GM19397 (cell line): ENCODE measurements at regions not wholly inside any gene's neighbourhood (a gene's known extent, or its start where the extent isn't known, plus 50 kb on each side); places are given as distances from the start of the nearest gene placed in this dataset.

Experiments used
- ATAC-seq: cut with Tn5 transposase; IDR thresholded peaks from one replicate; pipeline ENCODE4 v1.9.1; 2021; ENCODE audit warnings: mild to moderate bottlenecking, moderate library complexity; ENCODE audit not compliant: unreplicated experiment

DNA sequence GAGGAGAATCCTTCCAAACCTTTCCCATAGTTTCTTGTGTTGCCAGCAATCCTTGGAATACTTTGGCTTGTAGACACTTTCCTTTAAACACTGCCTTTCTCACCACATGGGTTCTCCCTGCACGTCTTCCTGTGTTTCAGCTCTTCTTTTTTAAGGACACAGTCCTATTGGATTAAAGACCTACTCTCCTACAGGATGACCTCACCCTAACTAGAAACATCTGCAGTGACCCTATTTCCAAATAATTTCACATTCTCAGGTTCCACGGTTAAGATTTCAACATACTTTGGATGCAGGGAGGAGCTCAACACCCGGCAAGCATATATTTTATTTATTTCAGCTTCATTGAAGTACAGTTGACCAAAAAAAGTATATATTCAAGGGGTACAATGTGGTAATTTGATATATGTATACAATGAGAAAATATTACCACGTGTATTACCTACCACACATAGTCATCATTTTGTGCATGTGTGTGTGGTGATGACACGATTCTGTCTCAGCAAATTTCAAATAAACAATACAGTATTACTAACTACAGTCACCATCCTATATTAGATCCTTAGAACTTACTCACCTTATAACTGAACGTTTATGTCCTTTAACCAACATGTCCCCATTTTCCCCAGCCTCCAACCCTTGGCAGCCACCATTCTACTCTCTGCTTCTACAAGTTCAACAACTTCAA is 745.0 kb downstream of the CBLN2 start:
- ATAC-seq, result no peak

DNA sequence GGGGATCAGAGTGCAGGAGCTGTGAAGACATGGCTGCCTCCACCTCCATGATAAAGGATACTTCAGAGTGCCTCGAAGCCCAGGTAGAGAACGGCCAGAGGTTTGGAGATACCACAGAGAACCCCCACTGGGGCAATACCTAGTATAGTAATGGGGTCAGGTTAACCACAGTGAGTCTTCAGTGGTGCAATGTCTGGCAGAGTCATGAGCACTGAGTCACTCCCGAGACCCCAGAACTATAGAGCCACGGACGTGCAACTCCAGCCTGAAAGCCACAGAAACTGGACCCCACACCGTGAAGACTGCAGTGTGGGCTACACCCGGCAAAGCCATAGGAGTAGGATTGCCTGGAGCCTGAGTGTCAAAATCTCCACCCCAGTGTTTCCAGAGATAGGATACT is 746.6 kb downstream of the CBLN2 start:
- no peak for ATAC-seq

DNA sequence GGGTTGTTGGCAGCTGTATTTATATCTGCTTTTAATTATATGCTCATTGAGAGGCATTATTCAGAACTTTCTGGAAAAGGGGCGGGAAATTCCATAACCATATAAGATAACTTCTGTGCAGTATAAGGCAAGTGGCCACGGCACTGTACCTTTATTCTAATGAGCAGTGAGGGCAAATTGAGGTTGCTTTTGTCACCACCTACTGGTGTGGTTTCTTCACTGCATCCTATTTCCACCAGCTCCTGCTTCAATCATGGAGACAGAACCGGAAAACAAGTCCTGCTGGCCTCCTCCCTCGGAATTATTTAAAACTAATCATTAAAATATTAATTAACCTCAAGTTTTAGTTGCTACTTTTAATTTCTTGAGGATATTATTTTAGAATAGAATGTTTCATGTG is 759.4 kb downstream of the CBLN2 start:
- no peak for ATAC-seq

DNA sequence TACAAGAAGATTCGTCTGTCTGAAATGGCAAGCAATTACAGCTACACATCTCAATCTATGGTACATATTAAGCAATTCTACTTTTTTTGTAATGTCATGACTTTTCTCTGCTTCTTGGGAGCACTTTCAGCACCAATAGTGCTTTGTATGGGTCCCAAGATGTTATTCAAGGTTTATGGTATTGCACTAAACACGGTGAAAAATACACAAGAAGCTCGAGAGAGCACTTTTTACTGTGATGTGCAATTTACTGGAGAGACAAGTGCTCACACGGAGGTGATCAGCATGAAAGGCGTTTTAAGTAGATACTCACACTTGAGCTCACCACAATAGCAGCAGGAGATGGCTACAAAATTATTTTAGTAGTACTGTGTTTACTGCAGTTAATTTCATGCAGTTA is 783.6 kb downstream of the CBLN2 start:
- no peak for ATAC-seq

DNA sequence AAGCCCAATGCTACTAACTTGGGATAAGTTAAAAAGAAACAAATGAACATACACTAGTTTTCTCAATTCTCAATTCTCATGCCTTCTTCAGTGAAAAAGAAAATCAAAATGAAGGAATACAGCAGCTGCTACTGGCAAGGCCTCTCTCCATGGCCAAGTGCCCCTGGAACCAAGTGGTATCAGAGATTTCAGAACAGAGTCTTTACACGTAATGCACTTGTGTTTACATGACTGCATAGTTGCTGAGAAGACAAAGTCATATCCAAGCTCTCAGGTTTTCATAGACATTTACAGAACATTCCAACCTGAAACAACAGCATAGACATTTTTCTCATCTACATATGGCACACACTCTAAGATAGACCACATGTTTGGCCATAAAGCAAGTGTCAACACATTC is 789.9 kb downstream of the CBLN2 start:
- no peak for ATAC-seq

DNA sequence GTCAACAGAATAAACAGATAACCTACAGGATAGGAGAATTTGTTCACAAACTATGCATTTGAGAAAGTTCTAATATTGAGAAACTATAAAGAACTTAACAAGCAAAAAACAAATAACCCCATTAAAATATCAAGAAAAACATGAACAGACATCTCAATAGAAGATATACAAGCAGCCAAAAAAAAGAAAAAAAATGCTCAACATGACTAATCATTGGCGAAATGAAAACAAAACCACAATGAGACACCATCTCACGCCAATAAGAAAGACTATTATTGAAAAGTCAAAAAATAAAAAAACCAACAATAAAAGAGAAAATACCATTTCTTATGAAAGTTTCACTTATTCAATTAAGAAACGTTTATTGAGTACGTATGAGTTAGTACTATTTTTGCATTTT is 800.5 kb downstream of the CBLN2 start:
- no peak for ATAC-seq

DNA sequence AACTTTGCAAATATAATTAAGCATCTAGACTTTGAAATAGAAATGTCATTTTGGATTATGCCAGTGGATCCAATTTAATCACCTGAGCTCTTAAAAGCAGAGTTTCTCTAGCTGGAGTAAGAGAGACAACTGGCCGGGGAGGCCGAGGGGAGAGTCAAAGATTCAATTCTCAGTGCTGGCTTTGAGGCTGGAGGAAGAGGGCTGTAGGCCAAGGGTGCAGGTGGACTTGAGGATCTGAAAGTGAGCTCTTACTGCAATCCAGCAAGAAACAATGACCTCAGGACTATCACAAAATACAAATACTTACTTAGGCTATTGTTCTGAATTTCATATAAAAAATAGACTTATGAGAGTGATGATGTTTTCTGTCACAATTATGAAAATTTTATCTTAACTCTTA is 814.5 kb downstream of the CBLN2 start:
- no peak for ATAC-seq

DNA sequence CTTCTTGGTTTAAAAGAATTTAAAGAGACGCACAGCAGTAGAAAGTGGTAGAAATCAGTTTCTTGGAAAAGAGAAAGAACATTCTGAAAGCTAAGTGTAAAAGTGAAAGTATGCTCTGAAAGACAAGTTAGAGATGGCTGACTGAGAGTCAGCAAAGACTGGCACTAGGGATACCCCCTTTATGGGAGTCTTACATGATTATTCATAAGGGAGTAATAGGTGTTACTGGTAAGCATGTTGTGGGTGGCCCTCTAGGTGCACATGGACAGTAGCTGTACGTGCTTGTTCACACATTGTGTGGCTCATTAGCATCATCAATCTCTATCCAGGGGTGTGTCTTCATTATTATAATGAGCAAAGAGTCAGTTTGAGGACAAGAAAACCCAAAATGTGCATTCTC is 816.2 kb downstream of the CBLN2 start:
- ATAC-seq, result no peak

DNA sequence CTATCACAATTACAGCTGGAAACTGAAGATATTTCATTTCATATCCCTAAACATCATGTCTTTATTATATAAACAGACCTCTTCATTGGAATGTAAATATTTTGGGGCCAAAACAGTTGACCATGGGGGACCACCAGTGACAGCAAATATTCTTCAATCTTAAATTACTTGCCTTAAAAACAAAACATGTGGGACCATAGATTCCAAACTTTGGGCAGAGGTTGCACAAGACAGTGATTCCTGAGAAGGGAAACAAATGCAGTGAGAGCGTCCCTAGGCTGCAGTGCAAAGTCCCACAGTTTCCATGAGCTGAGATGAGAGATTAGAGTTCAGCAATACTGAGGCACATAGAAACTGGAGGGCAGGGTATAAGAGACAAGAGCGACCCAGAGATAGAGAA is 818.9 kb downstream of the CBLN2 start:
- no peak for ATAC-seq

DNA sequence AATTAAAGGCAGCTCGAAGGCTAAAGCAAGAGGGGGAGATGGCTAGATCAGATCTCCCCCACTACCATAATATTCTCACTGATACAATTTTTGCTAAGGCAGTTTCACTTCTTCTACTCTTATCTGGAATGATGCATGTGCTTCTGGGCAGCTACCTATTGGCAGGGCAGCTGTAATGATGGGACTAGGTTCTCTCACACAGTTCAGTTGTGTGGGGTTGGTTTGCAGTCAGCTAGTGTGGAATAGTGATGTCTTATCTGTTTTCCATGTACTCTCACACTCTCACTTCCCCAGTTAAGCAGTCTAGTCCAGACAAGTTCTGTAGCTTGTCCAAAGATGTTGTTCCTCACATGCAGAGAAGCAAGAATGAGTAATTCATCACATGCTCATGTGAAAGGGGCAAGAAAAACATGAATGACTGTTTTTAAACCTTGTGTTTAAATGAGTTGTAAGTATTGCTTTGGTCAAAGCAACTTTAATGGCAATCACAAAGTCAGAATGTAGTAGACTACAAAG is 836.1 kb downstream of the CBLN2 start:
- ATAC-seq, result no peak

DNA sequence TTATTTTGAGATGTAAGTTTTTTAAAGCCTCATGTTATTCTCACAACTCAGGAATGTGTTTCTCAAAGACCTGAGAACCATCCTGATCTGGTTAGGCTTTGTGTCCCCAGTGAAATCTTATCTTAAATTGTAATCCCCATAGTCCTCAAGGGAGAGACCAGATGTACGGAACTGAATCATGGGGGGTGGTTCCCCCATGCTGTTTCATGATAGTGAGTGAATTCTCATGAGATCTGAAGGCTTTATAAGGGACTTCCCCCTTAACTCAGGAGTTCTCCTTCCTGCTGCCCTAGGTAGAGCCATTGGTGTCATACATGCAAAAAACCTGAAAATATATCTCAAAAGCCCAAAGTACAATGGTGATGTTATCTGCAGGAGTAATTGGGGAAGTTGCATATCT is 836.7 kb downstream of the CBLN2 start:
- ATAC-seq, result no peak

DNA sequence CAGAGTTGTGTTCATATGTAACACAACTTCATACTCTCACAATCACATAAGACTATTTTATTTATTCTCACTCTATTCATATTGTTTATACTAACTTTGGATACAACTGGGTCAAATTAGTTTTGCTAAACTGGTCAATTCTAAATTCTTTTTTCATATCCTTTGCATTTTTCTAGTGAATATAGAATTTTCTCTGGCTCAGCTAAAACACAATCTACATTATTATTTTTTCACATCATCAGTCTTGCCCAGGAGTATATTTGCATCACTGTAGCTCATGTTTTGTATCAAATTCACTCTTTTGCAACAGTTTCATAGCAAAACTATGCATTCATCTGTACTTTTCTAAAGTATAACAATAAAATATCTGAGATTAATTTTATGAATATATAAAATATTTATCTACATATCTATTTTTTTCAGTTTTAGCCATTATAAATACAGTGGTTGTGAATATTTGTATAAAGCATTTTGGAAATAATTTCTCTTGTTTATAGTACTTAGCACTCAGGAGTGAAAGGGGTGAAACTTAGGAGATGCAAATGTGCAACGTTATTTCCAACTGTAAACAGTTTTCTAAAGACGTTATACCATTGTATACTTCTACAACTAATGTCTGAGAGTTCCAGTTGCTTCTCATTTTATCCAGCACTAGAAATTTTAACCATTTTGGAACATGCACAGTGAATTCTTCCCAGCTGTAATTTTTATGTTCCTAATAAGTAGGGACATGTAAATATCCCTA is 854.6 kb downstream of the CBLN2 start:
- ATAC-seq, result no peak

DNA sequence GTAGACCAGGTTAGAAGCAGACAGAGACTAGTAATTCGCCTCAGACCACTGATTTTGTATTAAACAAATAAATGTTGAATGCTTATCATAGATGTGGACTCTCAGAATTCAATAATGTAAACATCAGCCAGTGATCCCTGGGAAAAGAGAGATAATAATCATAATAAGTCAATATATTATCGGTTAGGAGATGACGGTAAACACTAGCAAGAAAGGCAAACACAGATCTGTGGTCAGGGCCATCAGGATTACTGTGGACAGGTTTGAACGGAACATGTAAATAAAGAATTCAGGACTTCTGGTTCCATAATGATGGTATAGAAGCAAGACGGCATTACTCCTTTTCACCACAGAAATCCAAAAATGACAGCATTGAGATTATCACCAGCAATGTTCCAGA is 861.6 kb downstream of the CBLN2 start:
- no peak for ATAC-seq

DNA sequence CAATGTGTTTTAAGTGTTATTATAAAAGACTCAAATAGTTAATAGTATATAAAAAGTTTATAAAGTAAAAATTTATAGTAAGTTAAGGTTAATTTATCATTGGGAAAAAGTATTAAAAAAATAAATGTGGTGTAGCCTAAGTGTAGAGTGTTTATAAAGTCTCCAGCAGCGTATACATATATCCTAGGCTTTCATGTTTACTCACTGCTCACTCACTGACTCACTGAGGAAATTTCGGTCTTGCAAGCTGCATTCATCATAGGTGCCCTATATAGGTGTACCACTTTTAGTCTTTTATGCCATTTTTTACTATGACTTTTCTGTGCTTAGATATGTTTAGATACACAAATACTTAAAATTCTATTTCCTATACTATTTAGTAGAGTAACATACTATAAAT is 866.0 kb downstream of the CBLN2 start:
- no peak for ATAC-seq

DNA sequence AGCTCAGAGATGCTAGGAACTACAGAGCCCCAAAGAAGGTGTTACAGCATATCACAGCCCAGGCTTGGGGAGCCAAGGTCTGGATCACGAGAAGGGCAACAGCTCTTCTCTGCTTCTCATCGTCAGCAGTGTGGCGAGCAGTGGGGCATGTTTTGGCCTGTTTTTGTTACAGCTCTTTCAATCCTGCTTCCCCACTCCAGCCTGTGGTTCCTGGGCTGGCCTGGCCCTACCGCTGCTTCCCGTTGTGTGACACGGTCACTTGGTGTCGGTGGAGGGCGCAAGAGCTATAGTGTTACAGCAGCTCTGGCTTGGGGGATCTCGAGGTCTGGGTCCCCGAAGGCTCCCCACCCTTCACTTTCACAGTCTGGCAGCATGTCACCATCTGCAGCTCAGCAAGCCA is 870.2 kb downstream of the CBLN2 start:
- no peak for ATAC-seq

DNA sequence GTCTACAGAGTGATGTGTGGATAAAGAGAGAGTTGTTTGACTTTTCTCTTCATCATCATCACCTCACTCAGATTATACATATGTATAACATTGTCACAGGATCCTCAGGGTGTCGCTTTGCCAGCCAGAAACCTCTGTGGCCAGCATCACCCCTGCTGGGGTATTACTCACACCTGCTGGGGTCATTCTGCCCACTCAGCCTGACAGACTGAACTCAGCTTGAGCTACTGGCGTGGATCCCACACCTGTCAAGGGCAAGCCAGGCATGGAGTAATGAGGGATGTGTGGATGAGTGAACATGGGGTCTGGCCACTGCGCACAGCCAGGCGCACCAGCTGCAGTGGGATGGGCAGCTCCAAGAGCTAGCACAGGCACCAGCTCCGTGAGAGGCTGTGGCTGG is 870.6 kb downstream of the CBLN2 start:
- no peak for ATAC-seq

DNA sequence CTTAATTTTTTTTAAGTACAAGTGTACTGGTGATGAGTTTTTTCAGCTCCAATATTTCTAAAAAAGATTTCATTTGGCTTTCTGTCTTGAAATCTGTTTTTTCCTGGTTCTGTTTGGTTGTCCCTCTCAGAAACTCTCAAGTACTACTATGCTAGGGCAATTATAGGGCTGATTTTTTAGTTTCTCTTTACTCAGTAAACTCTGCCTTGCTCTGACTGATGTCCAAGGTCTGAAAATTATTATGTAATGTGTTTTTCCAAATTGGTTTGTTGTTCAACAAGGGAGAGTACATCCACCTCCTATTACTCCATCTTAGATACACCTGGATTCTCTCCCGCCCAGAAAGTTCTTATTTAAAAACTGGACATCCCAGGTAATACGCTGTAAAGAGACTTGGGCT is 877.7 kb downstream of the CBLN2 start:
- ATAC-seq, result no peak

DNA sequence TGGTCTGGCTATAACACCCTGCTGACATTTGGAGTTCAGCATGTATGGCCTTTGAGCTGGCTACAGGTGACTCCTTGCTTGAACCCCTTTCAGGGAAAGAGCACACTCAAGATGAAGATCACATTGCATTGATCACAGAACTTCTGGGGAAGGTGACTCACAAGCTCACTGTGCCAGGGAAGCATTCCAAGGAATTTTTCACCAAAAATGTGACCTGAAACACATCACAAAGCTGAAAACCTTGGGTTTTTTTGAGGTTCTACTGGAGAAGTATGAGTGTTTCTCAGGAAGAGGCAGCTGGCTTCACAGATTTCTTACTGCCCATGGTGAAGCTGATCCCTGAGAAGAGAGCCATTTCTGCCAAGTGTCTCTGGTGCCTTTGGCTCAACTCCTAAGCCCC is 879.0 kb downstream of the CBLN2 start:
- ATAC-seq, result no peak

DNA sequence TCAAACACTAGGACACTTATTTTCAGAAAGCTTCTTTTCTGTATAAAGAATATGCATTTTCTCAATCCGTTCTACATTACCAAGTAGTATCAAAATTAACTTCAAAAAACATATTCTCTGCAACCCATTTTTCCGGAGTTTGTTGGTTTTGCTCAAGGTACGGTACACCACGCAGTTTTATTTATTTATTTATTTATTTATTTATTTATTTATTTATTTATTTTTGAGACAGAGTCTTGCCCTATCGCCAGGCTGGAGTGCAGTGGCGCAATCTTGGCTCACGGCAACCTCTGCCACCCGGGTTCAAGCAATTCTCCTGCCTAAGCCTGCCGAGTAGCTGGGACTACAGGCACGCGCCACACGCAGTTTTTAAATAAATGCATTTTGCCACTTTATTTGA is 900.3 kb downstream of the CBLN2 start:
- ATAC-seq, result no peak

DNA sequence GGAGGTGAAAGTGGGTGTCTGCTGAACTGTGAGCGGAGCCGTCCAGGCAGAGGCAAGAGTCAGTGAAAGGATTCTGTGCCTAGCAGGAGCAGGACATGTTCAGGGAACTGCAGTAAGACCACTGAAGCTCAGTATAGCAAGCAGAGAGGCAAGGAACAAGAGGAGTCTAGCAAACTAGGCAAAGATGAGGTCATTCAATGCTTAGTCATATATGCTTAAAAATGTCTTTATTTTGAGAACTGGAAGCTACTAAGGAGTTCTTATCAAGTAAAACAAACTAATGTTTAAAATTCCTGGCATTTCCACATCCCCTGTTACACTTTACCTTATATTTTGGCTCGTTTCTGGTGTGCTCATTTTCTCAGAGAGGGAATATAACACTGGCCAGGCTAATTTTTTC is 913.4 kb downstream of the CBLN2 start:
- no peak for ATAC-seq

DNA sequence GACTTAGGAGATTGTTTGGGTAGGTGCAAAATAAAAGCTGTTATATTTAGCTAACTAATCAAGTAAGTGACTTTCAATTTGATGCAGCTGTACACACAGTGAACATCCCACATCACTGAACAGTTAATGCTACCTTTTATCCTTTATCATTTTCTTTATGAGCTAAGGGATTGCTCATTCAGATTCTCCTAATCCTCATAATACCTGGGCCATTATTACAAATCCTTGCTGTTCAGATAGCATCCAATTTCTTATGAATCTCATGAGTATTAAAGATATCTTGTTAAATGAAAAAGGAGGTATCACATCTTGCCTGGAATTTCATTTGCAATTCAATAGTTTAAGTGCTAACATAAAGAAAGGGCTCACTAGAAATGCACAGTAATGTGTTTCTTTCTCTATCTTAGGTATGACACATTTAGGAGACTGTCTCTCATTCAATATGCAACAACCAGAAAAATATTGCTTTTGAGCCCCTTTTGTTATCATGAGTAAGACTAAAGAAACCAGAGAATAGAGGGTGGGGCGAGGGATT is 918.5 kb downstream of the CBLN2 start:
- ATAC-seq, result no peak

DNA sequence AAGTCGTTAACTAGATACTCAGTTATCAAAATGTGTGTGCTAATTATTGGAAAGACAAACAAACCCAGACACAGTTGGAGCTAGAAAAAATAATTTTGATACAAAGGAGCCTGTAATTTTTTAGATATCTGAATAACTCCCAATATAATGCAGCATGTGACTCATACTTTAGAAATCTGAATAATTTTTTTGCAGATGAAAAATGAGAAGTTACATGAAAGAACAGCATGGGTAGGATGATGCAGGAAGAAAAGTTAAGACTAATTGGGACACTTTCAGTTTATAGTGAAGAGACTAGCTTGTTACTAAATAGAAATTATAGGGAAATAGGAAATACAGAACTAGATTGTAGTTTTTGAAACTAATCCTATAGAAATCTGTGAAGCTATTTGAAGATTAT is 945.8 kb downstream of the CBLN2 start:
- ATAC-seq, result no peak
